ENCODE measurements at regions not wholly inside any gene's neighbourhood (a gene's known extent, or its start where the extent isn't known, plus 50 kb on each side); places are given as distances from the start of the nearest gene placed in this dataset.
"Not testable (repeated sequence)": the region's sequence is repeated elsewhere in the genome, so short reads cannot be mapped to it uniquely, and the experiment has no call there.

DNA sequence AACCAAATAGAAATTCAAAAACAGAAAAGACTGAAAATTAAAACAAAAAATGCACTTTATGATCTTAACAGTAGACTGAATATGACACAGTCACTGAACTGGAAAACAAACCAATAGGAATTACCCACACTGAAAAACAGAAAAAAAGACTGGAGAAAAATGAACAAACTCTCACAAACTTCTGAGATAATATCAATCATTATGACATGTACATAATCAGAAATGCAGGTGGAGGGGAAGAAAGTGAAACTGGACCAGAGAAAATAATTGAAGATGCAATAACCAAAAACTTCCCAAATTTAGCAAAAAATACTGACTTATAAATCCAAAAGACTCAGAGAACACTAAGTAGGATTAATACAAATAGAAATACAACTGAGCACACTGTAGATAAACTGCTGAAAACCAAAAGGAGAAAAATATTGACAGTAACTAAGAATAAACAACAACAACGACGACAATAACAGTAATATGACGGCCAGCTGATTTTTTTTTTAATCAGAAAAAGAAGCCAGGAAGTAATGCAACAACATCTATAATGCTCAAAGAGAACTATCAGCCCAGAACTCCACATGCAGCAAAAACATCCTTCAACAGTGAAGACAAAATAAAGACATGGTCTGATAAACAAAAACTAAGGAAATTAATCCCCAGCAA, 108.1 kb downstream of the ZFAND4 start:
- DNase-seq: no peak

DNA sequence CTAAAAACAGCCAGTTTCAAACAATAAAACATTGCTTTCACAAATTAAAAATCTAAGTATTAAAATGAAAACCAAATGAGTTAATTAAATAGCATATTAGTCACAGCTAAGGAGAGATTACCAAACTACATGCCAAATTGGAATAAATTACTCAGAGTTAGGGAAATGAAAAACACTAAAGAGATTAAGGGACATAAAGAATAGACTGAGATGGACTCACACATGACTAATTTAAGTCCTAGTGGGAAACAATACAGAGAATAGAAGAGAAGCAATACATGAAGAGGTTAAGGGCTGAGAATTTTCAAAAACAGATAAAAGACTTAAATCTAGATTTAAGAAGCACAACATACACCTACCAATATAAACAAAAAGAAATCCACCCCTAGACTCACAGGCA, 110.6 kb downstream of the ZFAND4 start:
- DNase-seq: no peak

DNA sequence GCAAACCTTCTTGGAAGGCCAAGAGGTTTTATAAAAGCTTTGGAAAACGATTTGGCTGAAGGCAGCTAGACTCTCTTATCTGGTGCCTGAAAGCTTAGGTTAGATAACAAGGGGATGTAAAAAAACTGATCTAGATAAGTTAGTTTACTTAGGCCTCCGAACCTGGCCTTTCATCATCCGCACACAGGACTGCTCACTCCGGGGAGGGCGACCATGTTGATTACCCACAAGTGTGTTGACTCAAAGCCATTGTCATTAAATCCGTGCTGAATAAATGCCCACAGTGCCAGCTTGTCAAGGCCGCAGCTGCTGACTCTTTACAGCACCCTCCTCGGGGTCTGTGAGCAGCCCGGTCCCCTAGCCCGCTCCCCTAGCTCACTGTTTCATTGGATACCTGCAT, 112.3 kb downstream of the ZFAND4 start:
- no peak for DNase-seq

DNA sequence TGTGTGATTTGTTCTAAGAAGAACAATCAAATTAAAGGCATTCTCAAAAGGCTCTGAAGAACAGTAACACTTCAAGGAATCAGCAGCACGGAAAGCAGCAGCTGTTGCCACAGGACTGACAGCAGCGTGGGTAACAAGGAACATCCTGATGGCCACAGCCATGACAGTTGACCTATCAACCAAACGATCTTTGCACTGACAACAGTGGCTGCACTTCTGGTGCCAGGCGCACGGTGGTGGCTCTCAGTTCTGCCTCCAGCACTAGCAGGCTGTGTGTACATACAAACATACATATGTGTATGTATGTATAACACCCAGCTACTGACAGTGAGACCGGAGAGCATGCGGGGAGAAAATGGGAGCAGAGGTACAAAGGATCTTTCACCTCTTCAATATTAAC, 114.1 kb downstream of the ZFAND4 start:
- DNase-seq: no peak

DNA sequence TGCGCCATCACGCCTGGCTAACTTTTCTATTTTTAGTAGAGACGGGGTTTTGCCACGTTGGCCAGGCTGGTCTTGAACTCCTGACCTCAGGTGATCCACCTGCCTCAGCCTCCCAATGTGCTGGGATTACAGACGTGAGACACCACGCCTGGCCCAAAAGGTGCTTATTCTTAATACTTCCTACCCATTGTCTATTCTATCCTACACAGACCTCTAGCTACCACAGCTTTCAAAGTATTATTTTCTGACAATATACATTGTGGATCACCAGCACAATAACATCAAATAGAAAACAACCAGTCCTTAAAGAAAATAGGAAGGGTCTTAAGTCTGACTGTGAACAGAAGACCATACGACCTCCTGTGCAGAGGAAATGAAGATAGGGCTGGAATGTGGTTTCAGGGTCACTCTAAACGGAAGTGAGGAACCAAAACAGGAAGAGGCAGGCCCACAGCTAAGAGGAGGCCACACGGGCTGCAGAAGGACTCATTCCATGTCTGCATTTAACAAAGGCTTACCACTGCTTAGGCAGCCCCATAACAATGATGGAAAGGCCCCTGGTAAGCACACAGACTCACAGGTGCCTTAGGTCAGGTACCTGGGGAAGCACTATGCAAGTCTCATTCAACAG, 115.2 kb downstream of the ZFAND4 start:
- DNase-seq: no peak

GRCh38 chr10:45555795-45556194, 116.8 kb downstream of the ZFAND4 start:
- no peak for DNase-seq

DNA sequence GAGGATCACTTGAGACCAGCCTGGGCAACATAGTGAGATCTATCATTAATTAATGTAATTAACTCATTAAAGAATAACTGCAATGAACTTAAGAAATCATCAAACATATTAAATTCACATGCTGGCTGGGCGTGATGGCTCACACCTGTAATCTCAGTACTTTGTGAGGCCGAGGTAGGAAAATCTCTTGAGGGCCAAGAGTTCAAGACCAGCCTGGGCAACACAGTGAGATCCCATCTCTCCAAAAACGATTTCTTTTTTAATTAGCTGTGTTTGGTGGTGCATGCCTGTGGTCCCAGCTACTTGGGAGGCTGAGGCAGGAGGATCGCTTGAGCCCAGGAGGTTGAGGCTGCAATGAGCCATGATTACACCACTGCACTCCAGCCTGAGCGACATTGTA, 117.2 kb downstream of the ZFAND4 start:
- DNase-seq: not testable (repeated sequence)

GRCh38 chr10:45553613-45554012, 119.0 kb downstream of the ZFAND4 start:
- no peak for DNase-seq

- no peak for DNase-seq
Observed at GRCh38 chr10:45553155-45553554, 119.4 kb downstream of the ZFAND4 start.

DNA sequence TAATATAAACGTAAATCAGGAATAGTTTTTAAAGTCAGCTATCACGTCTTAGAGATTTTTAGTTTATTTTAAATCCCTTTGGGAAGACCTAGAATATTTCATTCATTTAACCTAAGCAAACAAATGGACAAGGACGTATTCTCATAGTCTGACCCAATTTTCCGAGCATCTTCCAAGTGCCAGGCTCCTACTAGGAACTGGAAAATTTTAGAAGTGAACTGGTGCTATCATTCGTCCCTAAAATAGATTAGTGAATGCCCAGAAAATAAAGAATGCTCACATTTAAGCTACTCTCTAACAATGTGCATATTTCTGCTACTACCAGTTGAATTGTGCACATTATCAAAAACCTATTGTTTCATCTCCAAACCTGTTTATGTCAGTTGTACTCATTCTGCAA, 120.1 kb downstream of the ZFAND4 start:
- DNase-seq: no peak

DNA sequence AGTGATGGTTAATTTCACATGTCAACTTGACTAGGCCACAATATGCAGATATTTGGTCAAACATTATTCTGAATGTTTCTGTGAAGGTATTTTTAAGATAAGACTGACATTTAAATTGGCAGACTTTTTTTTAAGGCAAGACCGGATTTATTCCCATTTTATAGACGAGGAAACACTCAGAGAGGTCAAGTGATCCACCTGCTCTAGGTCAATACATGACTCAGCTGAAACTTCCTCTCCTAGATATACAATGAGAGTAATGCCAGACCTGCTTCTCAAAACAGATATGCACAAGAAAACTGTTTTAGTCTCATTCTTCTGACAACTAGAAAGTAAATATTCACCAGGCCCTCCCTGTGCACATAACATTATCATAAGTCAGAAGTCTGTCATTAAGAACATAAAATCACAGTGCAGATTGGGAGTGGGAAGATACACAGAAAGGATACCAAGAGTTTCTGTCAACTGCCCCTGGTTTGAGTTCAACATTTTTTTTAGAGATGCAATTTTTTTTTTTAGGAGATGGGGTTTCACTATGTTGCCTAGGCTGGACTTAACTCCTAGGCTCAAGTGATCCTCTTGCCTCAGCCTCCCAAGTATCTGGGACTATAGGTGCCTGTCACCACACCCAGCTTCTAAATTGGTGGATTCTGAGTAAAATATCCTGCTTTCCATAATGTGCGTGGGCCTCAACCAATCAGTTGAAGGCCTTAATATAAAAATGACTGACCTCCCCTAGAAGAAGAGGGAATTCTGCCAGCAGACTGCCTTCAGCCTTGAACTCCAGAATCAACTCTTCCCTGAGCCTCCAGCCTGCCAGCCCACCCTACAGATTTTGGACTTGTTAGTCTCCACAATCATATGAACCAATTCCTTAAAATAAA, 121.4 kb downstream of the ZFAND4 start:
- no peak for DNase-seq

DNA sequence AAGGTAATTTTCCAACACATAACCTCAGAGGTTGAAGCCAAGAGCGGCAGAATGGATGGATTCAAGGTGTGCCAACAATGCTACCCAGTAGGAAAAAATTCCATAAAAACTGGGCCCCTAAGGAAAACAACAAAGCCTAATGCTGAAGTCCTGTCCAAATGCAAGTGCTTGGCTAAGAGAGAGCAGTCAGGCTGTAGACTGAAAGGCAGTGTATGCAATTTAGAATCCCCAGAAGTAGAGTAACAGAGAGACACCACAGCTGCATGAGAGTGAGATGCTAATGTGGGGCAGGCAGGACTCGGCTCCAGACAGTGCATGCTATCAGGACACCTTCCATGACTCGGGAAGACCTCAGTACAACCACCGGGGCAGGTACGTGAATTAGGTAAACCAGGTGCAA, 124.5 kb downstream of the ZFAND4 start:
- DNase-seq: no peak

GRCh38 chr10:45547207-45547606, 125.4 kb downstream of the ZFAND4 start:
- DNase-seq: no peak

GRCh38 chr10:45545150-45545549, 127.4 kb downstream of the ZFAND4 start:
- DNase-seq: no peak

DNA sequence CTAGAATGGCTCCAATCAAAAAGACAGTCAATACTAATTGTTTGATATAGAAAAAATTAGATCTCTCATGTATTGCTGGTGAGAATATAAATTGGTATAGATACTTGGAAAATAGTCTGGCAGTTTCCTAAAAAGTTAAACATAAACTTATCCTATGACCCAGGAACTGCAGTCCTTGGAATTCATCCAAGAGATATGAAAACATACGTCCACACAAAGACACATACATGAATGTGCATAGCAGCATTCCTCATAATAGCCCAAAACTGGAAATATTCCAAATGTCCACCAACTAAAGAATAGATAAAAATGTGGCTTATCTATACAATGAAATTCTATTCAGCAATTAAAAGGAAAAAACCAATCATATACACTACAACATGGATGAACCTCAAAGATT, 128.4 kb downstream of the ZFAND4 start:
- DNase-seq: no peak

DNA sequence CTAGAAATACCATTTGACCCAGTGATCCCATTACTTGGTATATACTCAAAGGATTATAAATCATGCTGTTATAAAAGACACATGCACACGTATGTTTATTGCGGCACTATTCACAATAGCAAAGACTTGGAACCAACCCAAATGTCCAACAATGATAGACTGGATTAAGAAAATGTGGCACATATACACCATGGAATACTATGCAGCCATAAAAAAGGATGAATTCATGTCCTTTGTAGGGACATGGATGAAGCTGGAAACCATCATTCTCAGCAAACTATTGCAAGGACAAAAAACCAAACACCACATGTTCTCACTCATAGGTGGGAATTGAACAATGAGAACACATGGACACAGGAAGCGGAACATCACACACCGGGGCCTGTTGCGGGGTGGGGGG, 131.5 kb downstream of the ZFAND4 start:
- not testable (repeated sequence) for DNase-seq

- DNase-seq: not testable (repeated sequence)
Observed at GRCh38 chr10:45540589-45540988, 132.0 kb downstream of the ZFAND4 start.

DNA sequence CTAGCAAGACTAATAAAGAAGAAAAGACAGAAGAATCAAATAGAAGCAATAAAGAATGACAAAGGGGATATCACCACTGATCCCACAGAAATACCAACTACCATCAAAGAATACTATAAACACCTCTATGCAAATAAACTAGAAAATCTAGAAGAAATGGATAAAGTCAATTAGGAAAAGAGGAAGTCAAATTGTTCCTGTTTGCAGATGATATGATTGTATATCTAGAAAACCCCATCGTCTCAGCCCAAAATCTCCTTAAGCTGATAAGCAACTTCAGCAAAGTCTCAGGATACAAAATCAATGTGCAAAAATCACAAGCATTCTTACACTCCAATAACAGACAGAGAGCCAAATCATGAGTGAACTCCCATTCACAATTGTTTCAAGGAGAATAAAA, 133.0 kb downstream of the ZFAND4 start:
- not testable (repeated sequence) for DNase-seq

DNA sequence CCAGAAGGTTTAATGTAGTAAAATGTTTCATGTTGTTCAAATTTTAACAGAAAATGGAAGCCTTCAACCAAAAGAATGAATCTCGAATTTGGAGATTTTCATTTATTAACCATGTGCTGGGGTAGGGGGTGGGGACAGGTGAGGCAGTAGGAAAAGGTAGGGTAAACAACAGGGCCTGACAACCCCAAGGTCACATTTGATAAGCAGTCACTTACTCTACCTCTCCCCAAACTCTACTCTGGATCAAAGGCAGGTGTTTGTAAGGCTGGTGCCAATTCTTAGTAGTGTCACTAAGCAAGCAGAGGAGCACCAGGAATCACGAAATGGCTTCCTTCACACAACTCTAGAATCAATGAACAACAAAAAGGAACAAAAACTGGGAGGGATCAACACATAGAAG, 138.0 kb downstream of the ZFAND4 start:
- no peak for DNase-seq

- no peak for DNase-seq
Observed at GRCh38 chr10:45532480-45532879, 140.1 kb downstream of the ZFAND4 start.

GRCh38 chr10:45526309-45526905, 146.2 kb downstream of the ZFAND4 start:
- DNase-seq: no peak

- no peak for DNase-seq
Observed at GRCh38 chr10:45520476-45520875, 146.5 kb downstream of the ALOX5 start.

DNA sequence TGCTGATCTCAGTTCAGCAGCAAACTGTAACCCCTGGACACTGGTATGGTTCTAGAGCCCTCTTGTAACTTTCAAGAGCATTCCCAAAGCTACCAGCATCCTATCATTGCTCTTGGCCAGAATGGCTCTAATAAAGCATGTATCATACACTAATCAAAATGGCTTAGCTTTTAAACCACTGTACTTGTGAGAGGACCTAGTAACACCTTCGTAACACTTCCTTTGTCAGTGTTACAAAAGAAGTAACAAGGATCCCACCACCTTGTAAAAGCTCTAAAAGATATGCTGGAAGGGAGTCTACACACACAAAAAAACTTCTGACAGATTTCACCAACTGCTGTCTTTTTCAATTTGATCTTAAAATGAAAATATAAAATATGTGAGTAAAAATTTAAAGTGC, 144.7 kb downstream of the ALOX5 start:
- DNase-seq: no peak

DNA sequence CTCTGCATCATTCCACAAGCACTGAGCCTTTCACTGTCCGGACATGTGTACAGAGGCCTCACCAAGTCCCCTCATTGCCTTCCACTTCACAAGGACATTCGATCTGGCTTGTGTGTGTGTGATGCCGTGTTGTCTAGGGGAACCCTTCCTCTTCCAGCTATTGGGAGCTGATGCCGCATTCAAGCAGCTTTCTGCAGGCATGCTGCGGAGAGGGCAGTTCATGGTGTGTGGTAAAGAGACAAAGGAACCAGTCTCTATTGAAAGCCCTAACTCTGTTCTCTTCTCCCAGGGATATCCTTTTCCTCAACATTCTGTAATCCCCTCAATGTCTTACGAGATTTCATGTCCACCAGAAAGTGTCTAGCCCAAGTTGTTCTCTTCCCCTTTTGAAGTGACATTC, 141.6 kb downstream of the ALOX5 start:
- DNase-seq: no peak

Data from NCI-H524 (cell line).